Kidney glomerular epithelial cell (primary cell): ENCODE measurements at regions not wholly inside any gene's neighbourhood (a gene's known extent, or its start where the extent isn't known, plus 50 kb on each side); places are given as distances from the start of the nearest gene placed in this dataset.
"Not testable (repeated sequence)": the region's sequence is repeated elsewhere in the genome, so short reads cannot be mapped to it uniquely, and the experiment has no call there.

ENCODE experiments used
- DNase-seq: peaks from one replicate; lab custom pipeline; 2025; lab: John Stamatoyannopoulos, UW

DNA sequence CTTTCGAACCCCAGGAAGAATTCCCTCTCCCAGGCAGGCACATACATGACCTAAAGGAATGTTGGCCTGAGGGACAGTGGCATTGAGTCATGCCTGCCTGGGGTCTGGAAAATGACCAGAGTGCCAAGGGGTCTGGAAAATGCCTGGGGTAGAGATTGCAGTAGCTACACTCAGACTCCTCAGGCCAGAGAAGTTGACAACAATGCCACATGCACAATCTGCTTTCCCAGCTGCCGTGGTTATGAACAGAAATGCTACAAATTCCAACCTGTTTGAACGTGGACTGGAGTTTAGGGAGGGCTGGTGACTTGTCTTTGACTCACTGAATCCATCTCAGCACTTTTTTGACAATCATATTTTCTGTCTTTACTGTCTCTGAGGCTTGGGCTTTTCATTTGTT lies 250.0 kb downstream of the ABCC12 start:
- no peak for DNase-seq

GRCh38 chr16:47904691-47905090 lies 251.1 kb downstream of the ABCC12 start:
- DNase-seq: no peak

DNA sequence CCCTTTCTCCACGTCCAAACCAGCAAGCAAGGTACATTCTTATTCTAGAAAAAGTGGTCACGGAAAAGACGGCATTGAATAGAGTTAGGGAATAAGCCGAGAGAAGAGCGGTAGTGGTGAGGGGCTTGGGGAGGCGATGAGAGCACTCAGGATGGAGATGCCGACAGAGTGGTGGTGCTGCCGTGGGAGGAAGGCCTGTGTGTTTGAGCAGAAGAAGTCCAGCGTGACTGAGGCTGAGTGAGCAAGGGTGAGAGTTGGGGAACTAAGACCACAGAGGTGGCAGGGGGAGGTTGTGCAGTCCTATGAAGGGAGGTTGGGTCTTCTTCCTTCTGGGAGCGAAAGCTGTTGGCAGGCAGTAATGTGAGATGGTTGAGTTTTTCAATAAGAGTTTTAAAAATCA lies 252.3 kb downstream of the ABCC12 start:
- DNase-seq: no peak

GRCh38 chr16:47897105-47897504 lies 258.7 kb downstream of the ABCC12 start:
- DNase-seq: not testable (repeated sequence)

DNA sequence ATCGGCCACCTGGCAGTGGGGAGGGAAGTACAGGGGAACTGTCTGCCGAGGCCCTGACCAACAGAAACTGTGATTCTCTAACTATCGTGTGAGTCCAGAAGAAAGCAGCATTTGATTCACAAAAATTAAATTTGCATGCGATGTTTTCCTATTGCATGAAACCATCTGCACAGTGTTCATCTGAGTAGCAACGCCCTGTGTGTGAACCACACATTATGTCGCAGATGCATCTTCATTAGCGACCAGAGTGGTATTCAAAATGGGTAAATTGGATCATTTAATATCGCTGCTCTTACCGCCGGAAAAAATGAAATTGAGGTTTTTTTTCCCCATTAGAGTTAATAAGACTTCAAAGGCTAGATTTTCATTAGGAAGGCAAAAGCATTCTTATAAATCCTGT lies 260.6 kb downstream of the ABCC12 start:
- no peak for DNase-seq

DNA sequence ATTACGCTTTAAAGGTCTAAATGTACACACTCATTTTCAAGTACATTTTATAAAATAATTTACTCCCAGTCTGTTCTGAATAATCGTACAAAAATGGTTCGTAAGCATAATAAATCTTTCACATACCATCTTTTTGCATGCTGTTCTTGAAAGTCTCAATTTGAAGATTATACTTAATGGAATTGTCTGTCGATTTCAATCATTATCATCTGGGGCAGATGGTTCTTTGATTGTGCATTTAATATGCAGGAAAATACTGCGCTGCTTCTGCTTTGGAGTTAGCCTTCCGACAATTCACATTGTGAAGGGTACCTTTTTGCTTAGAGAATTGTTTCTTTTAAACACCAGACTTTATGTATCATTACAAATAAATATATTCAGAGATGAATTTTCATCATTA lies 262.8 kb downstream of the ABCC12 start:
- no peak for DNase-seq

DNA sequence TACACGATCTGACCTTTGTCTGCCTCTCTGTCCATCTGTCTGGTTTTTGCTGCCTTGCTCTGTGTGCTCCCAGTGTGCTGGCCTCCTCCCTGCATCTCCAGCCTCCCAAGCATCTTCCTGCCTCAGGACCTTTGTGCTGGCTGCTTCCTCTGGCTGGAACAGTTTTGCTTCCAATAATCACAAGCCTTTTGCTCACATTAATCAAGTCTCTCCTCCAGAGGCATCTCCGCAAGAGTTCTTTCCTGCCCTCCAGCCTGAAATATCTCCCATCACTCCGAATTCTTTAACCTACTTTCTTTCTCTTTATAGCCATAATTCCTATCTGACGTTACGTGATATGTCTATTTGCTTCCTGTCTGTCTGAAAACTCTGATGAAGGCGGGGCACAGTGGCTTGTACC lies 267.1 kb downstream of the ABCC12 start:
- DNase-seq: no peak

DNA sequence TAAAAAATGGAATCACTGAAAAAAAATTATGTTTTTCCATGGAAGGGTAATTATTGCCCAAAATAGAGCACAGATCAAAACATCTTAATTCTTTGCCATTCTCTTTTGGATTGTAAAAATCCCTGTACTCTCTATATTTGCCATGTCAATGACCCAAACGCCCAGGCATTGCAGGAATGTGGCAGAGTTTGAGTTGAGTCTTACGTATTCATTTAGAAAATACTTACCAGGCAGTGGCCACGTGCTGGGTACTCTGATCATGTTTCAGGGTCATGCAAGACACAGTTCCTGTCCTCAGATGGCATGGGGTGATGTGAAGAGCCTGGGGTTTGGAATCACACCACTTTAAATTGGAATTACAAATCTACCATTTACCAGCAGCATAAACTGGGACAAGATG lies 267.7 kb downstream of the ABCC12 start:
- peak; percentile 57 for DNase-seq

DNA sequence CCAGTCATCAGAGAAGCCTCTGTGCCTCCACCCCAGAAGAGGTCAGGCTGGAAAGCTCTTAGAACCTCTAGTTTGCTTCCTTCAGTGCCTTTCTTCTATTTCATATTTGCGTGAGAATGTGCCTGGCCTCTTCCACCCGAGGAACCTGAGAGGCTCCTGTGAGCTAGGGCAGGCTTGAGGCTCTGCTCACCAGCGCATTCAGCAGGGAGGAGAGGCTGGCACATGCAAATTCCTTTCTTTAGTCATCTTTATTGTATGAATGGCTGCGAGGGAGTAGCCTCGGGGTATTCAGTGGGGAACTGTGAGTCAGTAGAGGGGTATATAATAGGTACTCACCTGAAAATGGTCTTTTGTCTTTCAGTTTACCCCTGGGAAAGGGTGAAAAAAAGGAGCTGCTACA lies 268.3 kb downstream of the ABCC12 start:
- peak; percentile 59 for DNase-seq

DNA sequence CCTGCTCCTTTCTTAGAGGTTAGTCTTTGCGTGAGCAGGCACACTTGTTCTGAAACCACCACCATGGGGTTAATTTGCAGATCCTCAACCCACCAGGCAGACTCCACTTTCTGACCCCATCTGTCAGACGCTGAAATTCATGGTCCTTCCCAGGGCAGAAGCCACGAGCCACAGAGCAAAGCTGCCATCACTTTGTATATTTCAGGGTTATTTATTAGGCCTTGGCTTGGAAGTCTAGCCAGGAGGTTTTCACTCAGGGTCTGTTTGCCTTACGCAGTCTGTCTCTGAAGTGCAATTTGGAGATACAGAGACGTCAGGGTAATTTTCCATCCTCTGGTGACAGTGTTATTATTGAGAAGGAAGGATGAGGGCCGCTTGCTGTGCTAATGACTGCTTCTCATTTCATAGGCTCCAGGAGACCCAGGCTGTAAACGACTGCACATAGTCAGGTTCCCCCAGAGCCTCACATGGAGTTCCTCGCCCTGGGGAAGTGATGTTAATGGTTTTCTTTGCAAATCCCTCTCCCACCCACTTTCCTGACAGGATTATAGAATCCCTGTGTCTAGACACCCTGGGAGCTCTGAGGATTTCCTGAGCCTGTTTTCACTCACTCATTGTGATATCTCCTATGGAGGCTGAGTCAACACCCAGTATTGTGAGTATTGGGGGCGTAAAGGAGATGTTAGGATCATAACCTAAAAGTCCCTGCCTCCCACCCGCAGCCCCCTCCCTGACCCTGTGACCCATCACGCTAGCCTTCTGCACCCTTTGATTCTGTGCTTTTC lies 269.0 kb downstream of the ABCC12 start:
- no peak for DNase-seq

DNA sequence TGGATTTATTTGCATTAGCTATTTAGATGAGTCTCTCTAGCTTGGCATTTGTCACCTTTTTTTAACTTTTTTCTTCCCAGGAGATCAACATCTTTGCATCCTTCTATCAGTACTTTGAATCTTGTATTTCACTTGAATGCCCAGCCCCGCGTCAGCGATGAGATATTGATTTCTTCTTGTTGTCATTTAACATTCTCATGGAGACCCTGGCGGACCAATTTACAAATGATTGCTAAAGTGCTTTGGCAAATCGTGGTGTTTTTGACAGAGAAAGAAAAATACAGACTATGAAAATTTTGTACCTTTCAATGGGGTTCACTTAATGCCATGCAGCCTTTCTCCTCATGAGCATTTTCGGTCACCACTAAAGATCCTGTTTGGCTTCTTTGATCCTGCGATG lies 269.7 kb downstream of the ABCC12 start:
- DNase-seq: no peak

GRCh38 chr16:47885489-47885888 lies 270.3 kb downstream of the ABCC12 start:
- no peak for DNase-seq

DNA sequence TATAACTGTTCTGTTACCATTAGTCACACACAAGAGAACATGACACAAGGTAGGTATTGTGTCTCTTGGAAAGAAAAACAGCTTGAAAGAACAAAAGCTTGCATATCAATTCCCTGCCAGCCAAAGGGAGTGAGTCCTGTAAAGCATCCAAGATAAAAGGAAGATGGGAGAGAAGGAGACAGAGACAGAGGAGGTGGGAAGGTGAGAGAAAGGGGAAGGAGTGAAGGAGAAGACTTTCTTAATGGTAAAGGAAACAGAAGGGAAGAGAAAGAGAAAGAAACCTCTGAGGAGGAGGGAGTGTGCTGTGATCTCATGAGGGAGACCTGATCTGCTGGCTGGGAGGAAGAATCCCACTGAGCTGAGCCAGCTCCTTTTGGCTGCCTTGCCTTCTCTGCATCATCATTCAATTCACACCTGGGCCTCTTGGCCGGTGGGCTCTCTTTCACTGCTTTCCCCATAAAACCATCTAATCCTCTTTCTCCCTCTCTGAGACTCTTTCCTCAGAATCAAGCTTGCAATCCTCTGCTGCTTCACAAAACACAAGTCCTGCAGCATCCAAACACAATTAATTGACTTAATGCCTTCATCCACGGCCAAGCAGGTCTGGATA lies 271.6 kb downstream of the ABCC12 start:
- DNase-seq: no peak

DNA sequence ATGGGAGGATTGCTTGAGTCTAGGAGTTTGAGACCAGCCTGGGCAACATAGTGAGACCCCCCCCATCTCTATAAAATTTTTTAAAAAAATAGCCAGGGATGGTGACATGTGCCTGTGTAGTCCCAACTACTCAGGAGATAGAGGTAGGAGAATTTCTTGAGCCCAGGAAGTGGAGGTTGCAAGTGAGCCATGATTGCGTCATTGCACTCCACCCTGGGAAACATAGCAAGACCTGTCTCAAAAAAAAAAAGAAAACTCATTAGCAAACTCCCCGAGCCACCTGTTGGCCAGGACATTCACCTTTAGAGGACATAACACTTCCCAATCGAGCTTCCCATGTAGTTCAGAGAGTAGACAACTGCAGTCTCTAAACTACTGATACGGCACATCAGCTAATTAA lies 274.2 kb downstream of the ABCC12 start:
- DNase-seq: no peak

GRCh38 chr16:47880653-47881052 lies 275.1 kb downstream of the ABCC12 start:
- no peak for DNase-seq

DNA sequence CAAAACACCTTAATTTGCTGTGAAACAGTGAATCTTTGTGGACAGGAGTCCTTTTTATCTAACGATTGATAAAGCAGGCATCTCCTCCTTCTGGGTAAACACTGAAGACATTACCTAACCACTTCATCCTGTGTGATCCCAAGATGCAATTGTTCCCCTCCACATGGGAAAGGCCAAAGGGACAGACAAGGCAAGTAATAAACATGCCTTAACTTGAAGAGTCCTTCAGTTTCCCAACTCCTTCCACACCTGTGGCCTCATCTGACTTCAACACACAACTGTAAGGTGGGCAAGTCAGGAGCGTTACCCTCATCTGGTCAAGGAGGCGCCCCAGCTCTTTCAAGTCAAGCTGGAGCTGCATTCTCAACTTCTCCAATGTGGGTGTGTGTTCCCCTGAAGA lies 278.6 kb downstream of the ABCC12 start:
- DNase-seq: no peak

DNA sequence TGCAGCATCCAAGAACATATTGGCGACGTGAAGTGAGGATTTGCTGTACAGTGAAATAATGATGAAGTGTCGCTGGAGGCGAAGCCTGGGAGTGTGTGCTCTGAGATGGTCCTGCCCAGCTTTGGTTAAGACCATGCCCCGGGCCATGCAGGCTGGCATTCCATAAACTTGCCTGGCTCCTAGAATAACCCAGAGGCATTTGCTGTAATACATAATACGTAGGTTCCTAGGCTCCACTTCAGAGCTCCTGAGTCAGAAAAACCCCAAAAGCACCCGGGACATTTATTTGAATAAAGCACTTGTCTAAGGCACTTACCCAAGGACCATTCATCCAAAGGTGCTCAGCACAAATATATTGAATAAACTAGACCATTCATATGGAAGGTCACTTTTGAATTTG lies 279.3 kb downstream of the ABCC12 start:
- no peak for DNase-seq

DNA sequence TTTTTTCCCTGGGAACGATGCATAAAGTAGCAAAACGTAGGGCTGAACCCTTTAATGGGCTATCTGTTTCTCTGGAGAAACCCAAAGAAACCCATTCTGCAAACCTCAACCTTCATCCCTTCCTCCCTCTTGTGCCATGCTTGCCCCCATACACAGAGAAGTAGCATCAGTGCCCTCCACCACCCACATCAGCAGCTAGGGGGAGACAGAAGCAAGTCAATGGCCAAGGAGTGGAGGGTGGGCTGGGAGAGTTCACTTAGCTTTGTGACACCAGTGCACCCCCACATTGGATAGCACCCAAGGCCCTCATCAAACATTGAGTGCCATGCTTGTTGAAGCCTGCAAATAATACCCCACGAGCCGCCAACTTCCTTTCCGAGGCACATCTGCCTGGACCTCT lies 282.4 kb downstream of the ABCC12 start:
- DNase-seq: no peak

GRCh38 chr16:47872225-47872624 lies 283.6 kb downstream of the ABCC12 start:
- peak; percentile 6 for DNase-seq

GRCh38 chr16:47866423-47866822 lies 289.4 kb downstream of the ABCC12 start:
- DNase-seq: no peak

- DNase-seq: no peak
Observed at GRCh38 chr16:47865337-47865855, 290.4 kb downstream of the ABCC12 start.

DNA sequence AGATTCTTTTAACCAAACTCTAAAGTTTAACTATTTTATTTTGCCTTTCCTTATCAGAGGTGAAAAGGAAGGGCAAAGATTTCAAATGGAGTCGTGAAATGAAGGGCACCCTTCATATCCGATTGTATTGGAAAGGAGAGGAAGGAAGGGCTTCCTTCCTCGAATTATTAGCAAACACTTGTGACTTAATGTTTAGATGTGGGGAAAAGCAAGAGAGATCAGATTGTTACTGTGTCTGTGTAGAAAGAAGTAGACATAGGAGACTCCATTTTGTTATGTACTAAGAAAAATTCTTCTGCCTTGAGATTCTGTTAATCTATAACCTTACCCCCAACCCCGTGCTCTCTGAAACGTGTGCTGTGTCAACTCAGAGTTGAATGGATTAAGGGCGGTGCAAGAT lies 291.5 kb downstream of the ABCC12 start:
- DNase-seq: not testable (repeated sequence)

DNA sequence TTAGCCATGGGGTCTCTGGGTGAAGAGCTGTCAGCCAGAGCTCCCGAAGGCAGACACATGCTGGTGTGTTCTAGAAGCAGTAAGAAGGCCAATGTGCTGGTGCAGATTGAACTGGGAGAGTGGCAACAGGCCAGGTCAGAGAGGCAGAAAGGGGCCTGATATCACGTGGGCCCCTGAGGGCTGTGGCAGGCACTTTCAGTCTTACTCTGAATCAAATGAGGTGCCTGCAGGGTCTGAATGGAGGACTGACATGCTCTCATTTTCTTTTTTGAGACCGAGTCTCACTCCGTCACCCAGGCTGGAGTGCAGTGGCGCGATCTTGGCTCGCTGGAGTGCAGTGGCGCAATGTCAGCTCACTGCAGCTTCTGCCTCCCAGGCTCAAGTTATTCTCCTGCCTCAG lies 293.8 kb downstream of the ABCC12 start:
- DNase-seq: no peak
